HUES48 (cell line): ENCODE measurements at regions not wholly inside any gene's neighbourhood (a gene's known extent, or its start where the extent isn't known, plus 50 kb on each side); places are given as distances from the start of the nearest gene placed in this dataset.

Source experiments
- H3K27ac ChIP-seq: one replicate; pipeline ENCODE4 v1.7.0; 2013; ENCODE audit warnings: low read depth, low read length, inconsistent platforms
- H3K27me3 ChIP-seq: 2 replicates; pipeline ENCODE4 v1.6.1; 2013; ENCODE audit warnings: mild to moderate bottlenecking, low read length; ENCODE audit not compliant: control insufficient read depth, insufficient read depth
- H3K36me3 ChIP-seq: 2 replicates; pipeline ENCODE4 v1.6.1; 2013; ENCODE audit warnings: low read length; ENCODE audit not compliant: control insufficient read depth, insufficient read depth
- H3K4me1 ChIP-seq: 2 replicates; pipeline ENCODE4 v1.6.1; 2013; ENCODE audit warnings: mild to moderate bottlenecking, low read length; ENCODE audit not compliant: control insufficient read depth, insufficient read depth
- H3K4me3 ChIP-seq: 2 replicates; pipeline ENCODE4 v1.5.1; 2013; ENCODE audit warnings: mild to moderate bottlenecking, low read depth, low read length
- H3K9ac ChIP-seq: 2 replicates; pipeline ENCODE4 v1.6.1; 2013; ENCODE audit warnings: mild to moderate bottlenecking, low read depth, low read length, moderate library complexity
- H3K9me3 ChIP-seq: 2 replicates; pipeline ENCODE4 v1.6.1; 2013; ENCODE audit warnings: low read length; ENCODE audit not compliant: control insufficient read depth, insufficient read depth

GRCh38 chr10:77710759-77711682, 73.4 kb upstream of the KCNMA1 start:
- Histone ChIP-seq H3K27ac (no peak overlapping the region), H3K36me3 (no peaks in the 10 kb centered on the region), H3K4me3 (peak overlapping the region; percentile 54), H3K27me3 (peaks cover 19% of the 10 kb centered on the region), H3K9me3 (no peaks in the 10 kb centered on the region), H3K4me1 (peaks cover 45% of the 10 kb centered on the region), H3K9ac (peak overlapping the region; percentile 15; the same call in 1 of the 2 replicates)

- Histone ChIP-seq H3K9ac (peak overlapping the region; percentile 7; the same call in 1 of the 2 replicates), H3K4me3 (peak overlapping the region; percentile 54), H3K27me3 (peaks cover 19% of the 10 kb centered on the region), H3K4me1 (peaks cover 45% of the 10 kb centered on the region), H3K9me3 (no peaks in the 10 kb centered on the region), H3K36me3 (no peaks in the 10 kb centered on the region), H3K27ac (peak overlapping the region; percentile 56)
These were observed 72.5 kb upstream of the KCNMA1 start for GRCh38 chr10:77710081-77710551.

GRCh38 chr10:77707570-77707969, 70.0 kb upstream of the KCNMA1 start:
- H3K4me3 ChIP-seq, result no peak overlapping the region
- peaks cover 33% of the 10 kb centered on the region for H3K4me1 ChIP-seq
- no peak overlapping the region for H3K27ac ChIP-seq
- peaks cover 19% of the 10 kb centered on the region for H3K27me3 ChIP-seq
- H3K9ac ChIP-seq, result no peak overlapping the region
- H3K9me3 ChIP-seq, result no peaks in the 10 kb centered on the region
- H3K36me3 ChIP-seq, result no peaks in the 10 kb centered on the region

GRCh38 chr10:77702166-77702565, 64.6 kb upstream of the KCNMA1 start:
- no peaks in the 10 kb centered on the region for H3K36me3 ChIP-seq

GRCh38 chr10:77700086-77700485, 62.5 kb upstream of the KCNMA1 start:
- H3K4me3 ChIP-seq, result no peak overlapping the region
- H3K9ac ChIP-seq, result no peak overlapping the region
- 0 out of 2 replicates have a peak, but pooled peaks cover 4% of the 10 kb centered on the region for H3K4me1 ChIP-seq
- no peaks in the 10 kb centered on the region for H3K27me3 ChIP-seq
- H3K36me3 ChIP-seq, result no peaks in the 10 kb centered on the region
- H3K27ac ChIP-seq, result no peak overlapping the region
- no peaks in the 10 kb centered on the region for H3K9me3 ChIP-seq

More at GRCh38 chr10:77702166-77702565, 64.6 kb upstream of the KCNMA1 start:
- H3K27me3 ChIP-seq, result no peaks in the 10 kb centered on the region
- H3K27ac ChIP-seq, result no peak overlapping the region
- H3K9ac ChIP-seq, result no peak overlapping the region
- H3K9me3 ChIP-seq, result no peaks in the 10 kb centered on the region
- no peak overlapping the region for H3K4me3 ChIP-seq
- 0 out of 2 replicates have a peak, but pooled peaks cover 4% of the 10 kb centered on the region for H3K4me1 ChIP-seq

- no peaks in the 10 kb centered on the region for H3K36me3 ChIP-seq
- no peak overlapping the region for H3K4me3 ChIP-seq
- 0 out of 2 replicates have a peak, but pooled peaks cover 4% of the 10 kb centered on the region for H3K4me1 ChIP-seq
- no peaks in the 10 kb centered on the region for H3K27me3 ChIP-seq
- no peak overlapping the region for H3K9ac ChIP-seq
- H3K9me3 ChIP-seq, result no peaks in the 10 kb centered on the region
- no peak overlapping the region for H3K27ac ChIP-seq
These were observed 61.6 kb upstream of the KCNMA1 start for GRCh38 chr10:77699080-77699645.

GRCh38 chr10:77698267-77698931, 60.8 kb upstream of the KCNMA1 start:
- no peak overlapping the region for H3K9ac ChIP-seq
- H3K4me1 ChIP-seq, result 0 out of 2 replicates have a peak, but pooled peaks cover 4% of the 10 kb centered on the region
- no peaks in the 10 kb centered on the region for H3K9me3 ChIP-seq
- H3K27ac ChIP-seq, result no peak overlapping the region
- no peaks in the 10 kb centered on the region for H3K27me3 ChIP-seq
- no peak overlapping the region for H3K4me3 ChIP-seq
- H3K36me3 ChIP-seq, result no peaks in the 10 kb centered on the region

- Histone ChIP-seq H3K4me3 (no peak overlapping the region), H3K9me3 (no peaks in the 10 kb centered on the region), H3K27ac (no peak overlapping the region), H3K36me3 (no peaks in the 10 kb centered on the region), H3K9ac (no peak overlapping the region), H3K4me1 (0 out of 2 replicates have a peak, but pooled peaks cover 4% of the 10 kb centered on the region), H3K27me3 (no peaks in the 10 kb centered on the region)
These were observed 59.0 kb upstream of the KCNMA1 start for GRCh38 chr10:77696584-77696983.

- no peak overlapping the region for H3K9ac ChIP-seq
- no peak overlapping the region for H3K4me3 ChIP-seq
- H3K27me3 ChIP-seq, result no peaks in the 10 kb centered on the region
- 0 out of 2 replicates have a peak, but pooled peaks cover 4% of the 10 kb centered on the region for H3K4me1 ChIP-seq
- no peaks in the 10 kb centered on the region for H3K36me3 ChIP-seq
- no peak overlapping the region for H3K27ac ChIP-seq
- H3K9me3 ChIP-seq, result no peaks in the 10 kb centered on the region
These were observed 57.6 kb upstream of the KCNMA1 start for GRCh38 chr10:77695186-77695585.

- Histone ChIP-seq H3K9me3 (no peaks in the 10 kb centered on the region), H3K27ac (no peak overlapping the region), H3K4me3 (no peak overlapping the region), H3K4me1 (no peaks in the 10 kb centered on the region), H3K27me3 (no peaks in the 10 kb centered on the region), H3K9ac (no peak overlapping the region), H3K36me3 (no peaks in the 10 kb centered on the region)
These were observed 55.2 kb upstream of the KCNMA1 start for GRCh38 chr10:77692782-77693181.
